Epithelial cell of esophagus (primary cell): ENCODE measurements at regions not wholly inside any gene's neighbourhood (a gene's known extent, or its start where the extent isn't known, plus 50 kb on each side); places are given as distances from the start of the nearest gene placed in this dataset.

ENCODE experiments used
- DNase-seq: peaks from one replicate; pipeline ENCODE4 v3.0.0; 2010; ENCODE audit warnings: low read depth
- H3K4me3 ChIP-seq: 2 replicates; pipeline ENCODE4 v1.5.1; 2011; ENCODE audit warnings: mild to moderate bottlenecking, low read length, control low read depth
- CTCF ChIP-seq: IDR thresholded peaks from 2 replicates; pipeline ENCODE4 v1.5.1; 2011; ENCODE audit warnings: low read depth, mild to moderate bottlenecking, low read length, control low read depth, inconsistent platforms; ENCODE audit not compliant: insufficient read depth; ENCODE audit errors: missing control alignments

GRCh38 chr20:50398821-50399554, 111.2 kb upstream of the PTPN1 start:
- TF ChIP-seq CTCF: no peak
- H3K4me3 ChIP-seq: no peak overlapping the region
- no peak for DNase-seq

- DNase-seq: no peak
- TF ChIP-seq CTCF: no peak
- no peak overlapping the region for H3K4me3 ChIP-seq
Observed at GRCh38 chr20:50399555-50399916, 110.6 kb upstream of the PTPN1 start.

GRCh38 chr20:50399917-50400704, 110.1 kb upstream of the PTPN1 start:
- H3K4me3 ChIP-seq: no peak overlapping the region
- peak; percentile 71 for DNase-seq
- TF ChIP-seq CTCF: no peak

- no peak for TF ChIP-seq CTCF
- no peak for DNase-seq
- H3K4me3 ChIP-seq: no peak overlapping the region
Observed at GRCh38 chr20:50400705-50401586, 109.2 kb upstream of the PTPN1 start.

- no peak for DNase-seq
- TF ChIP-seq CTCF: no peak
- no peak overlapping the region for H3K4me3 ChIP-seq
Observed at GRCh38 chr20:50401587-50402418, 108.4 kb upstream of the PTPN1 start.
